AG04449 (cell line): ENCODE measurements at regions not wholly inside any gene's neighbourhood (a gene's known extent, or its start where the extent isn't known, plus 50 kb on each side); places are given as distances from the start of the nearest gene placed in this dataset.

ENCODE experiments used
- CTCF ChIA-PET: fragments of 350-600 bp; formaldehyde crosslinking; extraction: SDS; loops from one replicate; lab custom pipeline; 2021; ENCODE audit warnings: antibody characterized with exemption; lab: Yijun Ruan, JAX
- POLR2A ChIA-PET: fragments of 400-600, 350-600 bp; formaldehyde crosslinking; extraction: SDS; loops from one replicate; lab custom pipeline; 2020; ENCODE audit warnings: antibody characterized with exemption, inconsistent platforms; lab: Yijun Ruan, JAX
- DNase-seq: peaks from one replicate; pipeline ENCODE4 v3.0.0-alpha.2; 2010; ENCODE audit warnings: low read depth, low spot score
- H3K4me3 ChIP-seq: 2 replicates; pipeline ENCODE4 v1.5.1; 2011; ENCODE audit warnings: low read depth, mild to moderate bottlenecking, control low read depth, low read length
- TF ChIP-seq, protein P1 (sequence below): IDR thresholded peaks from one replicate; pipeline ENCODE4 v1.5.1; 2011; ENCODE audit warnings: mild to moderate bottlenecking, moderate library complexity, low read length, control low read depth, inconsistent platforms; ENCODE audit not compliant: insufficient read depth; ENCODE audit errors: missing control alignments

DNA sequence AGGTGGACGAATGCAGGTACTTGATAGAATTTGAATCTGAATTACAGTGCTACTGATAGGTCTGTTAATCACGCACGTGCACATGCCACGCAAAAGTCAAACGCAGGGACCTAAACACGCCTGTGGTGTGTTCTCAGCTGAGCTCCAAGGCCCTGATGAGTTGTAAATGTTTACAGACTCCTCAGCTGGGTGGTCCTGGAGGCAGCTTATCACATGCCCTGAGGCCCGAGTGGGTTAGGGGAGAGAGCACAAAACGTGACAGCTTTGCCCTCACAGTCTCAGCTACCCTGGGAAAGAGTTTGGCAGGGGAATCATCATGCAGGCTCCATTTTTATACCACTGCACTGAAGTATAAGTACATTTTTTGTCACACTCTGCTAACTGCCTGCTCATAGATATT, 68.3 kb upstream of the FAM110C start:
- ChIA-PET CTCF (no interaction called here), POLR2A (no interaction called here)
- H3K4me3 ChIP-seq, result no peak overlapping the region
- no peak for DNase-seq
- TF ChIP-seq, protein P1, sequence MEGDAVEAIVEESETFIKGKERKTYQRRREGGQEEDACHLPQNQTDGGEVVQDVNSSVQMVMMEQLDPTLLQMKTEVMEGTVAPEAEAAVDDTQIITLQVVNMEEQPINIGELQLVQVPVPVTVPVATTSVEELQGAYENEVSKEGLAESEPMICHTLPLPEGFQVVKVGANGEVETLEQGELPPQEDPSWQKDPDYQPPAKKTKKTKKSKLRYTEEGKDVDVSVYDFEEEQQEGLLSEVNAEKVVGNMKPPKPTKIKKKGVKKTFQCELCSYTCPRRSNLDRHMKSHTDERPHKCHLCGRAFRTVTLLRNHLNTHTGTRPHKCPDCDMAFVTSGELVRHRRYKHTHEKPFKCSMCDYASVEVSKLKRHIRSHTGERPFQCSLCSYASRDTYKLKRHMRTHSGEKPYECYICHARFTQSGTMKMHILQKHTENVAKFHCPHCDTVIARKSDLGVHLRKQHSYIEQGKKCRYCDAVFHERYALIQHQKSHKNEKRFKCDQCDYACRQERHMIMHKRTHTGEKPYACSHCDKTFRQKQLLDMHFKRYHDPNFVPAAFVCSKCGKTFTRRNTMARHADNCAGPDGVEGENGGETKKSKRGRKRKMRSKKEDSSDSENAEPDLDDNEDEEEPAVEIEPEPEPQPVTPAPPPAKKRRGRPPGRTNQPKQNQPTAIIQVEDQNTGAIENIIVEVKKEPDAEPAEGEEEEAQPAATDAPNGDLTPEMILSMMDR, result no peak

DNA sequence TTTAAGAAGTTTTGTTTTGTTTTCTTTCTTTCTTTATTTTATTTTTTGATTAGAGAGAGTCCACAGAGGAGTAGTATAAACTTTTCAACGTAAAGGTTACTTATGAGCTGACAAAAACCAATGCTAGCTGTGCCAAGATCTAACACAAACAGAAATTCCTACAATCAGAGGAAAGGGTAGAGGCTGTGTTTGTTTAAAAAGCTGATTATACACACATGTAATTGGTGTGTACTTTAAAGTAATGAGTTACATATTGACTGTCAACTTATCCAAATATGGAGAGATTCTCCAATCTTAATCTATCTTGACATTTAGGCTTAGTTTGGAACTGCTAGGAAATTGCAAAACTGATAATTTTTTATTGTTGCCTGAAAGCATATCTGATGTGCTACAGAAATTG, 63.7 kb upstream of the FAM110C start:
- H3K4me3 ChIP-seq, result no peak overlapping the region
- TF ChIP-seq, protein P1, result no peak
- ChIA-PET CTCF (no interaction called here), POLR2A (no interaction called here)
- no peak for DNase-seq

DNA sequence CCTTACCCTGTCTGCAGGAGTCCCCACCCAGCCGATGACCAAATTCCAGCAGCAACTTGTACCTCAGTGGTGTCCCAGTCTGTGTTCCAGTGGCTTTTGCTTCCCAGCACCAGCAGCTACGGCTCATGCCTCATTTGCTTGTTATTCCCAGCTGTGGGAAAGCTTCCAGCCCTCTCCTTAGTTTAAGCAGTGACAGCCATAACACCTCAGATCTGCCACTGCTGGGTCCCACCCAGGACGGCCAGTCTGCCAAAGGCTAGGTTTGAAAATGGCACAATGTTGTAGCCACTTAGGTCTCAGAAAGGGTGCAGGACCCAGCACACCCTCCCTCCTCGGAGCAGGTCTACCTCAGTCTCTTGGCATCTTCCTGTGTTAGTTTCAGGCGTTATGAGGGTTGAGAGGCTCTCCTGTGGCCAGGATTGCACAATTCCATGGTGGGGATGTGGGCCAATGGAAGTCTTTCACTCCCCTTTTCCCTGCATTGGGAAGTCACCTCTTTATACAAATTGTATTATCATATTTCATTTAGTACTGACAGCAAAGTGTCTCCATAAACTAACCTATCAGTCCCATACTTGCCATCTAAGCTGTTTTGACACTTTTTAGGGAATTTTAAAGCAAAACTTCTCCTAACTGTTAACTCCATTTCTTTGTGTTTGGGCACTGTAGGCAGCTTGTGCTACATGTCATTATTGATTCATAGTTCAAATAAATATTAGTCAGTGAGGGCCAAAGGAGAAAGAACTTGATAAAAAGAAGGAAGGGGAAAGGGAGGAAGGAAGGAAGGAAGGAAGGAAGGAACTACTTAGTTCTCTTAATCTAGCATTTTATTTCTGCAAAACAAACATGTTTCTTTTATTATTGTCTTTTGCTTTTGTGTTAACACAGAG, 62.9 kb upstream of the FAM110C start:
- ChIA-PET POLR2A (no interaction called here), CTCF (no interaction called here)
- DNase-seq, result no peak
- TF ChIP-seq, protein P1, result no peak
- H3K4me3 ChIP-seq, result no peak overlapping the region

DNA sequence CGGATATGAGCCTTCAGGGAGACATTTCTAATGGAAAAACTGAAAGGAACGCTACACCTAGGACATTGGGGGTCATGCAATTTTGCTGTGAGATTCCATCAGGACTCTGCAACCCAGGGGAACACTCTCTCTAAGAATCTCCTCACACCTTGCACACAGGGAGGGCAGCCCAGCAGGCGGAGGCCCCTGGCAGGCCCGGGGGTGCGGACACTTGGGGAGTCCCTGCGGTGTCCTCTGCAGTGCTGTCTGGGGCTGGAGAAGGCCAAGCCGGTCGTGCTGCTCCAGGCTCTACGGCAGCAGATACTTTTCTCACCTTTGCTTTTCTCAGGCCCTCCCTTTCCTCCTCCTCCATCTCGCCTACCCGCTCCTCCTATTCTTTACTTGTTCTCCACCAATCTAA, 54.7 kb upstream of the FAM110C start:
- no peak for DNase-seq
- ChIA-PET POLR2A (no interaction called here), CTCF (no interaction called here)
- TF ChIP-seq, protein P1, result no peak
- no peak overlapping the region for H3K4me3 ChIP-seq
